GM12878 (cell line): ENCODE measurements at regions not wholly inside any gene's neighbourhood (a gene's known extent, or its start where the extent isn't known, plus 50 kb on each side); places are given as distances from the start of the nearest gene placed in this dataset.
"Not testable (repeated sequence)": the region's sequence is repeated elsewhere in the genome, so short reads cannot be mapped to it uniquely, and the experiment has no call there.

ENCODE experiments used
- ATAC-seq: fragments of 200-7000 bp; cut with Tn5 transposase; 3 replicates; pipeline ENCODE4 v1.9.1; 2020; ENCODE audit warnings: mild to moderate bottlenecking, moderate library complexity
- BruUV-seq: library from RNA; stranded (reverse); fragments of 400-500 nt; replicated peaks from 2 replicates; lab custom pipeline; 2021; lab: Mats Ljungman, UMichigan
- CTCF ChIA-PET: fragments of 300-600 bp; sonication (Branson Sonifier 250); formaldehyde crosslinking; extraction: SDS; loops from one replicate; lab custom pipeline; 2021; ENCODE audit warnings: inconsistent platforms; lab: Yijun Ruan, JAX
- POLR2A ChIA-PET: fragments of 350-600 bp; formaldehyde crosslinking; extraction: SDS; loops from one replicate; lab custom pipeline; 2021; ENCODE audit warnings: inconsistent platforms; lab: Charles Lee
- RAD21 ChIA-PET: fragments of 300-600 bp; sonication (Branson Sonifier 250); formaldehyde crosslinking; loops from one replicate; lab custom pipeline; 2023; ENCODE audit warnings: antibody characterized with exemption; ENCODE audit not compliant: unreplicated experiment; lab: Charles Lee
- SMC1A ChIA-PET: fragments of 300-600 bp; sonication (Branson Sonifier 250); formaldehyde crosslinking; loops from one replicate; lab custom pipeline; 2023; ENCODE audit not compliant: unreplicated experiment, uncharacterized antibody; lab: Charles Lee
- DNase-seq: peaks from one replicate; pipeline ENCODE4 v3.0.0-alpha.2; 2011; ENCODE audit warnings: low read depth, low spot score
- FAIRE-seq: peaks from 3 replicates; lab custom pipeline; 2011; peaks lifted over from hg19 to GRCh38; lab: Jason Lieb, UNC
- H2AFZ ChIP-seq: 2 replicates; pipeline ENCODE4 v1.6.0; 2011; ENCODE audit warnings: low read depth, low read length, control low read depth; ENCODE audit not compliant: control insufficient read depth
- H3K27ac ChIP-seq: 2 replicates; pipeline ENCODE4 v1.5.1; 2011; ENCODE audit warnings: control low read depth; ENCODE audit not compliant: control insufficient read depth, insufficient read depth
- H3K27me3 ChIP-seq, 2 experiments: replicated peaks in 1 of 2; 2 replicates each; pipeline versions ENCODE4 v1.6.0 to v1.6.1; 2011; ENCODE audit warnings: low read length in 1 of 2; ENCODE audit not compliant: control insufficient read depth in 2 of 2, insufficient read depth in 2 of 2
- H3K36me3 ChIP-seq, 2 experiments: 2 replicates each; pipeline ENCODE4 v1.5.1; 2011; ENCODE audit warnings: low read length in 1 of 2; ENCODE audit not compliant: control insufficient read depth in 2 of 2, insufficient read depth in 2 of 2
- H3K4me1 ChIP-seq: 2 replicates; pipeline ENCODE4 v1.6.1; 2011; ENCODE audit warnings: mild to moderate bottlenecking, low read length, moderate library complexity, mixed read lengths; ENCODE audit not compliant: control insufficient read depth, insufficient read depth
- H3K4me2 ChIP-seq: 2 replicates; pipeline ENCODE4 v1.6.0; 2011; ENCODE audit warnings: control low read depth; ENCODE audit not compliant: control insufficient read depth, insufficient read depth
- H3K4me3 ChIP-seq: fragments of 200-600 bp; sonication (generic); 2 replicates; pipeline ENCODE4 v1.5.1; 2016
- H3K79me2 ChIP-seq: 2 replicates; pipeline ENCODE4 v1.6.0; 2011; ENCODE audit warnings: low read length; ENCODE audit not compliant: control insufficient read depth, insufficient read depth
- H3K9ac ChIP-seq: 2 replicates; pipeline ENCODE4 v1.8.0; 2011; ENCODE audit warnings: low read length, control low read depth, mixed read lengths; ENCODE audit not compliant: control insufficient read depth, insufficient read depth
- H3K9me3 ChIP-seq: replicated peaks from 3 replicates; pipeline ENCODE4 v1.5.1; 2011; ENCODE audit warnings: mild to moderate bottlenecking, low read length; ENCODE audit not compliant: control insufficient read depth, insufficient read depth
- H4K20me1 ChIP-seq: 2 replicates; pipeline ENCODE4 v1.6.0; 2011; ENCODE audit not compliant: control insufficient read depth, insufficient read depth
- BCL3 ChIP-seq: IDR thresholded peaks from 2 replicates; pipeline ENCODE4 v1.6.1; 2011; ENCODE audit warnings: borderline replicate concordance, low read depth, mild to moderate bottlenecking, moderate library complexity, low read length; ENCODE audit not compliant: insufficient read depth, poor library complexity, severe bottlenecking
- SPI1 ChIP-seq: IDR thresholded peaks from 2 replicates; pipeline ENCODE4 v1.6.1; 2011; ENCODE audit warnings: low read depth, mild to moderate bottlenecking, low read length, moderate library complexity, borderline replicate concordance; ENCODE audit not compliant: insufficient read depth
- TARDBP ChIP-seq: IDR thresholded peaks from 2 replicates; pipeline ENCODE4 v1.6.1; 2016; ENCODE audit warnings: borderline replicate concordance
- YY1 ChIP-seq: IDR thresholded peaks from 2 replicates; pipeline ENCODE4 v1.6.1; 2011; ENCODE audit warnings: low read depth, mild to moderate bottlenecking, low read length
- WGBS: methylation state at CpG from one replicate; pipeline ENCODE4 v1.1.6; 2016; ENCODE audit warnings: low lambda C conversion rate; ENCODE audit not compliant: insufficient replicate concordance, insufficient coverage; ENCODE audit errors: missing lambda C conversion rate; 5-methylcytosine and 5-hydroxymethylcytosine counted together
- in situ Hi-C: fragments of 300-500 bp; cut with MboI; formaldehyde crosslinking; loops from 9 replicates; pipeline ENCODE4 v1.14.3; 2018; ENCODE audit warnings: mixed read lengths
- intact Hi-C: fragments of 100-400 bp; cut with micrococcal nuclease; formaldehyde crosslinking; loops from one replicate; pipeline ENCODE4 v1.14.2; 2022; ENCODE audit not compliant: unreplicated experiment

GRCh38 chr1:161427733-161428516 lies 60.2 kb upstream of the CFAP126 start (continued):
- peak; percentile 47; the same call in 1 of the 2 replicates for TF ChIP-seq YY1

- H3K79me2 ChIP-seq, H3K27ac ChIP-seq, H3K9ac ChIP-seq, in situ Hi-C loops, H3K9me3 ChIP-seq, H3K4me1 ChIP-seq, H2AFZ ChIP-seq, H3K4me2 ChIP-seq, CTCF ChIA-PET, H4K20me1 ChIP-seq, H3K4me3 ChIP-seq, FAIRE-seq, SMC1A ChIA-PET, POLR2A ChIA-PET, H3K36me3 ChIP-seq, BruUV-seq, RAD21 ChIA-PET, DNase-seq, ATAC-seq, intact Hi-C loops, H3K27me3 ChIP-seq: not testable (repeated sequence)
- WGBS = 90% methylated on average over 4 of the region's 33 CpGs
Observed at GRCh38 chr1:161422914-161423313, 55.2 kb upstream of the CFAP126 start.

GRCh38 chr1:161421456-161421855 lies 53.8 kb upstream of the CFAP126 start:
- no peaks in the 10 kb centered on the region for H3K9me3 ChIP-seq
- TF ChIP-seq TARDBP = no peak
- no peak for TF ChIP-seq SPI1
- no peak for TF ChIP-seq BCL3
- DNase-seq (no peak), FAIRE-seq (no peak), ATAC-seq (peak; percentile 43)
- no peak overlapping the region for H2AFZ ChIP-seq
- intact Hi-C loops (no loop called here), in situ Hi-C loops (no loop called here)
- no peak overlapping the region for H3K9ac ChIP-seq
- ChIA-PET SMC1A (no interaction called here), POLR2A (no interaction called here), CTCF (interaction anchor here (1.5 kb wide), 1 partner anchor 19 kb away, joined by 6 read pairs; no protein-coding TSS in a partner anchor), RAD21 (no interaction called here)
- H3K4me2 ChIP-seq = peak overlapping the region; percentile 78
- no peaks in the 10 kb centered on the region for H3K79me2 ChIP-seq
- H4K20me1 ChIP-seq = no peaks in the 10 kb centered on the region
- 49% methylated on average over 9 of the region's 9 CpGs for WGBS
- H3K27me3 ChIP-seq = no peaks in the 10 kb centered on the region
- H3K4me3 ChIP-seq = peak overlapping the region; percentile 58; the same call in 1 of the 2 replicates
- peaks cover 4% of the 10 kb centered on the region; the same call in 1 of the 2 replicates for H3K4me1 ChIP-seq
- H3K27ac ChIP-seq = no peak overlapping the region
- no peaks in the 10 kb centered on the region for H3K36me3 ChIP-seq
- no TSS peak for BruUV-seq
